ENCODE measurements at regions not wholly inside any gene's neighbourhood (a gene's known extent, or its start where the extent isn't known, plus 50 kb on each side); places are given as distances from the start of the nearest gene placed in this dataset.

DNA sequence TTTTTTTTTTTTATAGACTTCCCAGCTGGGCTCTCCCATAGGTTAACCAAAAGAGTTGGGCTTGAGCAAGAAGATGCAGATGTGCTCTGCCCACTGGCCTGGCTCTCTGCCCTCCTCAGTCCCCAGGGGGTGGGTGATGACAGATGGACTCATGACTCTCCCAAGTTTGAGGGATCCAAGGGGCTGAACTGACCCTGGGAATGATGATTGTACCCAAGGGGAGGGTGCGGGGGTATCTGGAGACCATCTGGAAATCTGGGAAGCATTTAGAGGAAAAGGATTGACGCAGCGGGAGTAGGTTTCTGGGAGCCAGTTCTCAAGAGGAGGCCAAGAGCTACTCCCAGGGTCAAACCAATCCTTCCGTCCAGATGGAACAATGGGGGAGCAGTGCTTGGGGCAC is 330.8 kb downstream of the CYP26B1 start:
- intact Hi-C loops (cut with micrococcal nuclease): no loop called here

GRCh38 chr2:71815701-71816474 is 331.8 kb downstream of the CYP26B1 start:
- intact Hi-C loops (cut with micrococcal nuclease): no loop called here

DNA sequence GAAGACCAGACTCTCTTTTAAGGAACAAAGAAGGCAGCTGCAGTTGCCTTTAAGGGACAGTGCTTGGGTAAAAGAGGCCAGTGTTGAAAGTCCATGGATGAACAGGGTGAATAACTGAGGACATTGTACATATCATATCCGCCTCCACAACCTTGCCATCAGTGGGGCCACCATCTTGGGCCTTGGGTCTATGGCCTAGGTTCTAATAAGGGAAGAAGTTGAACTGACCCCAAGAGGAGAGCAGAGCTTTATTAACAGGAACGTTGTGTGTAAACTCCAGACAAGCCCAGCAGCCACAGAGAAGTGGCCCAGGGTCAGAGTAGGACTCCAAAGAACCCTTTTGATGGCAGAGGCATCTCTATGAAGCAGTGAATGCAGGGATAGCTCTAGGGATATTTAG is 332.8 kb downstream of the CYP26B1 start:
- intact Hi-C loops (cut with micrococcal nuclease): no loop called here

DNA sequence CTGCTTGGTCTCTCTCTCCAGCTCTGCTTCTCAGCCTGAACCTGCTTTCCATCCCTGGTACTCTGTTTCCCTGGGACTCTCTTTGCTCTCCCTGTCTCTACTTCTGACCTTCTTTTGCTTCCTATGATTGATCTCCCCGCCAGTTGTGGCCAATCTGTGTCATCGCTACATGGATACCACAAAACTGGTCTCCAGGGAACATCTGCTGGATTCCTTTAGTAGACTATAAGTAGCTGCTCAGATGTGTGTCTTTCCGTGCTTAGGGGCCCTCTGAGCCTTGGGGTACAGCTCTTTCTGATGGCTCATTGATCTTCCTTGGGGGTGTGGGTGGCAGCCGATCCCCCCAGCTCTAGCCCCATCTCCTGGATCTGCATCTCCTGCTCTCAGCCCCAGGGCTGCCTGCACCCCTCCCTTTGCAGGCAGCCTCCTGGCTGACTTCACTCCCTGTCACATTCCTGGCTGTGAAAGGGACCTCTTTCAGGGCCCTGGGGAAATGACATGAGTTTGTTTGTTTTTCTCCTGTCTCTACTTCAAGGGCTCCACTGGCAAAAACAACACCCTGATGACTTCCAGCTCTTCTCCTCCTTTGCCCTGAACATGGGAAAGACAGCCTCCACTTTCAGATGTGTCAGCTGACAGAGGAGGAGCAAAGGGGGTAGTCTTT is 333.7 kb downstream of the CYP26B1 start:
- intact Hi-C loops (cut with micrococcal nuclease): no loop called here

GRCh38 chr2:71813315-71813714 is 334.3 kb downstream of the CYP26B1 start:
- intact Hi-C loops (cut with micrococcal nuclease): no loop called here

DNA sequence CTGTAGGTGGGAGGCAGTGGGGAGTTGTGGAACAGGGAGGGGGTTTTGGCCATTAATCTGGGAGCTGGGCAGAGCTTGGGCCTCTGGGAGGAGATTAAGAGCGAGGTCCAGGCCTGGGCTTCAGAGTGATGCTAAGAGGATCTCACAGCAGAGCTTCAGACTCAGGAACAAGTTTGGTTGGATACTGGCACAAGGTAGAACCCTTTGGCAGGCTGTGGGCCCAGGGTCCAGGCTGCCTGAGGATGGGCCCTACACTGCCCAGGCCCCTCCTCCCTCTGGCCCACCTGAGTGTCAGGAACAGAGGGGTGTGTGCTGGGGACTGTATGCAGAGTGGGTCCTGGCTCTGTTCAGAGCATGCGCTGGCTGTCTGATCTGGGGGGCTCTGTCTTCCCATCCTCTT is 334.9 kb downstream of the CYP26B1 start:
- intact Hi-C loops (cut with micrococcal nuclease): no loop called here

DNA sequence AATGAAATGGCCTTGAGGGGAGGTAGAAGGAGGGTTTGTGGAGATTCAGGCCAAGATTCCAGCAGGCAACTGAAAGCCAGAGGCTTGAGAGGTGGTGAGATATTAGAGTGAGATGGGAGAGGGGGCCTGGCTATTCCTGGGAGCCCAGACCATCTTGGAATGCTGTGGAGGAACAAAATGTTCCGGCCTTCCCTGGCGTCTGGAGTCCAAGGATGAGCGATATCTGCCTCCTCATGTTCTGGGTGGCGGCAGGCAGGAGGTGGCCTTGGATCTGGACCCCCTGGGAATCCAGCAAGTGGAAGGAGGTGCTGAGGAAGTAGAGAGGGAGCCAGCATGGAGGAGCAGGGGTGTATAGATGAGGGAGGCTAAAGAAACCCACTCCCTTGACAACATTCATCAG is 335.9 kb downstream of the CYP26B1 start:
- intact Hi-C loops (cut with micrococcal nuclease): no loop called here

- intact Hi-C loops (cut with micrococcal nuclease): no loop called here
Measured at GRCh38 chr2:71811157-71811556, 336.5 kb downstream of the CYP26B1 start.

DNA sequence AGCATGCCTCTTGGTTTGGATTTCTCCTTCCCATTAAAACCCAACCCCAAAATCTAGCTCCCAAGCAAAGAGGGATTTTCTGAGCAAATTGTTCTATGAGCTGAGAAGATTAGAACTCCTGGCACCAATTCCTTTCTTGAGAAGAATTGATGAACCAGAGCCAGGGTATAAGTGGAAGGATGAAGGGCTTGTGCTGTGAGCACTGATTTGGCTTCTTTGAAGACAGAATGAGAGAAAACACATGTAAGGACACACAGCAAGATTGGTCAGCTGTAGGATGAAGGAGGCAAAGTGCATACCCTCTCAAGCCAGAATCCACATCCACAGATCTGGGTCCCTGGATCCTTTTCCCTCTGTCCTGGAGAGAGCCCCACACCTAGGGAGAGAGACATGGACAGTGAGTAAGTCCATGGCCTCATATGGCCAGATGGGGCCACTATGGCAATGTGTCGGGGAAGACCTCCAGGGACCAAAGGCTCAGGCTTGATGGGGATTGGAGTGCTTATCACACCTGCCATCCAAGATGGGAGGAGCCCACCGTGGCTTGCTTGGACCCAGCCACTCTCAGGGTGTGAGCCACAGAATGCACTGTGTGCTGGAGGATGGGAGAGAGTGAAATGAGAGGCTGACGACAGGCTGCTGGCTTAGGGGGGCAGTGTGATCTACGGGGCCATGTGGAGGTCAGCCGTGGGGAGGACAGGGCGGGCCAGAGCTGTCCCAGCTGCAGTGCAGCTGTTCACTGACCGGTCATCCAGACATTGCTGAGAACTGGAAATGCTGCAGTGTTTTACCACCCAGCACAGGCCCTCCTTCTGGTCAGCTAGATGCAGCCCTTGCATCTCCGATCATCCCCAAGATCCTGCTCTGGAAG is 339.8 kb downstream of the CYP26B1 start:
- intact Hi-C loops (cut with micrococcal nuclease): no loop called here

DNA sequence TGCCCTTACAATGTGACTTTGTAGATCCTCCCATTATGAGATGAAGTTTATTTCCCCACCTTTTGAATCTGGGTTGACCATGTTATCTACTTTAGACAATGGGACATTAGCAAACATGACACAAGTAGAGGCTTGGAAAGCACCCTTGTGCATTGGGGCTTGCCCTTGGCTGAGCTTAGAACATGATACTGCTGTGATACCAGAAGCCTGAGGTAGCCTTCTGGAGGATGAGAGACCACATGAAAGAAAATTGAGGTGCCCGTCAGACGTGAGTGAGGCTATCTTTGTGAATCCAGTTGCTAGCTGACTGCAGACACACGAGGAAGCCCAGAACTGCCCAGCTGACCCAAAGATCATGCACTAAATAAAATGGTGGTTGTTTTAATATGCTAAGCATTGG is 341.2 kb downstream of the CYP26B1 start:
- intact Hi-C loops (cut with micrococcal nuclease): no loop called here

DNA sequence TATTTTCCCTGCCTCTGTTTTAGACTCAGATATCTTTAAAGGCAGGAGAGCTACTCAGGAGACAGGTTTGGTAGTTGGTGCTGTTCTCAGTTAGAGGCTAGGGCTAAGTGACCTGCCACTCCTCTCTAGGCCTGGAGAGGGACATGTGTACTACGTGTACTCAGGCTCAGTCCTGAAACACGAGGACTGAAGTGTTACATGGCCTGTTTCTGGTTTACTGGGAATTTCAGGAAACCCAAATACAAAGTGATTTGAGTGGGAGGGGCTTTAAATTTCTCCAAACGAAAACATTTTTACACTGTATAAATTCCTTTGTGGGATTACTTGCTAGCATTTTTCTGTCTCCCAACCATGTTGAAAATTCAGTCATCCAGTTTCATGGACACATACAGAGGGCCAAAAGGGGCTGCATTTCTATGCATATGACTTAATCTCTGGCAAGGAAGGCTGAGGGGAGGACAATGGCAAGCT is 343.3 kb downstream of the CYP26B1 start:
- intact Hi-C loops (cut with micrococcal nuclease): loop anchor here (5.0 kb wide), 1 partner anchor 257 kb away; no protein-coding TSS in a partner anchor

GRCh38 chr2:71803398-71803797 is 344.3 kb downstream of the CYP26B1 start:
- intact Hi-C loops (cut with micrococcal nuclease): loop anchor here (5.0 kb wide), 1 partner anchor 256 kb away; no protein-coding TSS in a partner anchor

GRCh38 chr2:71802556-71802955 is 345.1 kb downstream of the CYP26B1 start:
- intact Hi-C loops (cut with micrococcal nuclease): loop anchor here (5.0 kb wide), 1 partner anchor 255 kb away; no protein-coding TSS in a partner anchor

- intact Hi-C loops (cut with micrococcal nuclease): loop anchor here (5.0 kb wide), 1 partner anchor 255 kb away; no protein-coding TSS in a partner anchor
Measured at GRCh38 chr2:71801969-71802368, 345.7 kb downstream of the CYP26B1 start.

DNA sequence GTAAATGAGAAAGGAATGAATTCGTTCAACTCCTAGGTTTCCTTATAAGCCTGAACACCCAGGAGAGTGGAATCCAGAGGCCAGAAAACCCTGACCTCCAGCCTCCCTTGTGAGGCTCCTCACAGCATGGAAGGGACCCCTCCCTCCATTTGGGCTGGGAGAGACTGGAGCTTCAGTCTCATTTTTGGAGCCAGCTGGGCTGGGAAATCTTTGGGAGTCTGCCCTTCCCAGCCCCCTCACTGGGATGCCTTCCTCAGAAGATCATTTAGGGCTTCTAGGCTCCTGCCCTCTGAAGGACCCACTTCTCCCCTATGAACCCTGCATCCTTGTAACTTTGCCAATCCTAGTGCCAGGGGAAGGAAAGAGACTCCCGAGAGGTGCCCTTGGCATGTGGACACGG is 346.1 kb downstream of the CYP26B1 start:
- intact Hi-C loops (cut with micrococcal nuclease): loop anchor here (5.0 kb wide), 1 partner anchor 254 kb away; no protein-coding TSS in a partner anchor

GRCh38 chr2:71800851-71801250 is 346.8 kb downstream of the CYP26B1 start:
- intact Hi-C loops (cut with micrococcal nuclease): loop anchor here (5.0 kb wide), 1 partner anchor 254 kb away; no protein-coding TSS in a partner anchor

- intact Hi-C loops (cut with micrococcal nuclease): loop anchor here (5.0 kb wide), 1 partner anchor 253 kb away; no protein-coding TSS in a partner anchor
Measured at GRCh38 chr2:71800106-71800809, 346.9 kb downstream of the DYSF start.

DNA sequence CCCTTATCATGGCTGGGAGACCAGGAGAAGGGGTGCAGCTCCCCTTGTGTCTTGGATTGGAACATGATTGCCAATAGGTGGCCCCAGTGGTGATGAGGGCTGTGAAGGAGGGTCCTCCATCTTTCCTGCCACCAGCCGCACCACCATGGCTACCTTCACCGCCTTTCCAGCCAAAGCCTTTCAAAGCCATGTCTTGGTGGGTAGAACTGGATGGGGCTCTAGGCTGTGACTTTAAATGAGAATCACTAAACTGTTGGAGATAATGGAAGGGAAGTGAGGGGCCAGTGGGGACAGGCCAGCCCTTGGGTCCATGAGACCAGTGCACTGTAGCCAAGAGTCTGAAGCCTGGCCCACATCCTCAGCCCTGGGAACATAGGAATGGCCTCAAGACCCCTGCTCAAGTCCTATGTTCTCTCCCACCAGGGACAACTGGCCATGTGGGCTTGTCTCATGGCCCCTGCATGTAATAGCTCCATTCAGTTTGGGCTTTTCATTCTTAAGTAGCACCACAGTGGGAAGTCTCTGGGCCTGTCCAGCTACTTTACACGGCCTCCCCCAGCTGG is 345.7 kb downstream of the DYSF start:
- intact Hi-C loops (cut with micrococcal nuclease): no loop called here

GRCh38 chr2:71798266-71799012 is 345.1 kb downstream of the DYSF start:
- intact Hi-C loops (cut with micrococcal nuclease): no loop called here
